H1 (cell line): ENCODE measurements at regions not wholly inside any gene's neighbourhood (a gene's known extent, or its start where the extent isn't known, plus 50 kb on each side); places are given as distances from the start of the nearest gene placed in this dataset.

Experiments
- CHD1 ChIP-seq: IDR thresholded peaks from 2 replicates; pipeline ENCODE4 v1.6.1; 2012; ENCODE audit warnings: low read depth, low read length, improper control_type of control experiment
- HDAC6 ChIP-seq: IDR thresholded peaks from one replicate; pipeline ENCODE4 v1.7.1; 2012; ENCODE audit warnings: low read depth, mild to moderate bottlenecking, inconsistent platforms, low read length, moderate library complexity
- MAFK ChIP-seq: IDR thresholded peaks from 2 replicates; pipeline ENCODE4 v1.6.1; 2012; ENCODE audit warnings: low read depth, mild to moderate bottlenecking, improper control_type of control experiment, low read length
- POLR2A ChIP-seq, 2 experiments: IDR thresholded peaks; 1 replicate in 1 of 2; 2 replicates in 1 of 2; pipeline ENCODE4 v1.6.1; 2011; ENCODE audit warnings: low read depth in 2 of 2, low read length in 2 of 2, mild to moderate bottlenecking in 2 of 2; ENCODE audit errors: control extremely low read depth in 1 of 2
- TBP ChIP-seq: IDR thresholded peaks from 2 replicates; pipeline ENCODE4 v1.6.1; 2011; ENCODE audit warnings: low read depth, low read length, improper control_type of control experiment
- TF ChIP-seq, protein P1 (sequence below): fragments of 300-600 bp; sonication (generic); IDR thresholded peaks from 2 replicates; pipeline ENCODE4 v1.7.1; 2012; ENCODE audit warnings: low read length, moderate library complexity, mild to moderate bottlenecking, inconsistent platforms; ENCODE audit not compliant: insufficient replicate concordance
- TF ChIP-seq, protein P2 (sequence below): IDR thresholded peaks from 2 replicates; pipeline ENCODE4 v1.6.1; 2012; ENCODE audit warnings: inconsistent platforms

DNA sequence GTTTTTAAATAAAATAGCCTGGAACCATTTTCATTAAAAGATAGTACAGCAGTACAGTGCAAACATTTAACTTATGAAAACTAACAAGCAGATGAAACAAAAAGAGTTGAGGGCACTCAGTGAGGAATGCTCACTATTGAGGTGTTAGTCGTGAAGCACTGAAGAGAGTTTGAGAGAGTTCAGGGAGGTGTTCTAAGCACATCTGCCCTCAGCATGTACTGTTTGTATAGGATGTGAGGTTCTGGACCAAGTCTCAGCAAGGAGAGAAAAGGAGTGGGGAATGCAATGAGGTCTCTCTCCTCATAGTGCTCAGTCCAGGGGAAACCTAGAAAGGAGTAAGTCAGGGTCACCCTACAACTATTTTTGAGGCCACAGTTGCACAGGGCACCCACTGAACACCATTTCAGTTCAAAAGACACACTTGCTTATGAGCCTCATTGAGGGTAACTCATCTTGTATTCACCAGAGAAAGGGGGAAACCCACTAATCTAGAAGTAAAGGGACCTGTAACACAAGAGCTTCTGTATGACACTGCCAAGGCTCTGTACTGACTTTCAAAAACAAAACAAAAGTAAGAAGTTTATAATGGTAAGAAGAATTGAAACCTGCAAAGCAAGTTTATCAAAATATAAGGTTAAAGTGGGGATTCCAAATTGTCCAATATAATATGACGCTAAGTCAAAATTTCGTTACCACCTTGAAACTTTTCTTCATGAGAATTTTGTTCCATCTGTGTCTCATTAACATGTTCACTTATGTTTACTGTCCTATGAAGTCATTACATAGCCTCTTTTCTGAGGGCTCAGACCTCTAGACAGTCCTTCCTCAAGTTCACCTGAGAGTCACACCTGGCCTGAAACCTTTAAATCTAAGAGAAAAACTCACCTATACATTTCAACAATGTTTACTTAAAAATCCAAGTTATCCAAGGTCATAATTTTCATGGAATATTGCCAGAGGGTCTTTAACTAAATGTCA is 275.3 kb downstream of the ETS1 start (continued):
- TF ChIP-seq, protein P1, sequence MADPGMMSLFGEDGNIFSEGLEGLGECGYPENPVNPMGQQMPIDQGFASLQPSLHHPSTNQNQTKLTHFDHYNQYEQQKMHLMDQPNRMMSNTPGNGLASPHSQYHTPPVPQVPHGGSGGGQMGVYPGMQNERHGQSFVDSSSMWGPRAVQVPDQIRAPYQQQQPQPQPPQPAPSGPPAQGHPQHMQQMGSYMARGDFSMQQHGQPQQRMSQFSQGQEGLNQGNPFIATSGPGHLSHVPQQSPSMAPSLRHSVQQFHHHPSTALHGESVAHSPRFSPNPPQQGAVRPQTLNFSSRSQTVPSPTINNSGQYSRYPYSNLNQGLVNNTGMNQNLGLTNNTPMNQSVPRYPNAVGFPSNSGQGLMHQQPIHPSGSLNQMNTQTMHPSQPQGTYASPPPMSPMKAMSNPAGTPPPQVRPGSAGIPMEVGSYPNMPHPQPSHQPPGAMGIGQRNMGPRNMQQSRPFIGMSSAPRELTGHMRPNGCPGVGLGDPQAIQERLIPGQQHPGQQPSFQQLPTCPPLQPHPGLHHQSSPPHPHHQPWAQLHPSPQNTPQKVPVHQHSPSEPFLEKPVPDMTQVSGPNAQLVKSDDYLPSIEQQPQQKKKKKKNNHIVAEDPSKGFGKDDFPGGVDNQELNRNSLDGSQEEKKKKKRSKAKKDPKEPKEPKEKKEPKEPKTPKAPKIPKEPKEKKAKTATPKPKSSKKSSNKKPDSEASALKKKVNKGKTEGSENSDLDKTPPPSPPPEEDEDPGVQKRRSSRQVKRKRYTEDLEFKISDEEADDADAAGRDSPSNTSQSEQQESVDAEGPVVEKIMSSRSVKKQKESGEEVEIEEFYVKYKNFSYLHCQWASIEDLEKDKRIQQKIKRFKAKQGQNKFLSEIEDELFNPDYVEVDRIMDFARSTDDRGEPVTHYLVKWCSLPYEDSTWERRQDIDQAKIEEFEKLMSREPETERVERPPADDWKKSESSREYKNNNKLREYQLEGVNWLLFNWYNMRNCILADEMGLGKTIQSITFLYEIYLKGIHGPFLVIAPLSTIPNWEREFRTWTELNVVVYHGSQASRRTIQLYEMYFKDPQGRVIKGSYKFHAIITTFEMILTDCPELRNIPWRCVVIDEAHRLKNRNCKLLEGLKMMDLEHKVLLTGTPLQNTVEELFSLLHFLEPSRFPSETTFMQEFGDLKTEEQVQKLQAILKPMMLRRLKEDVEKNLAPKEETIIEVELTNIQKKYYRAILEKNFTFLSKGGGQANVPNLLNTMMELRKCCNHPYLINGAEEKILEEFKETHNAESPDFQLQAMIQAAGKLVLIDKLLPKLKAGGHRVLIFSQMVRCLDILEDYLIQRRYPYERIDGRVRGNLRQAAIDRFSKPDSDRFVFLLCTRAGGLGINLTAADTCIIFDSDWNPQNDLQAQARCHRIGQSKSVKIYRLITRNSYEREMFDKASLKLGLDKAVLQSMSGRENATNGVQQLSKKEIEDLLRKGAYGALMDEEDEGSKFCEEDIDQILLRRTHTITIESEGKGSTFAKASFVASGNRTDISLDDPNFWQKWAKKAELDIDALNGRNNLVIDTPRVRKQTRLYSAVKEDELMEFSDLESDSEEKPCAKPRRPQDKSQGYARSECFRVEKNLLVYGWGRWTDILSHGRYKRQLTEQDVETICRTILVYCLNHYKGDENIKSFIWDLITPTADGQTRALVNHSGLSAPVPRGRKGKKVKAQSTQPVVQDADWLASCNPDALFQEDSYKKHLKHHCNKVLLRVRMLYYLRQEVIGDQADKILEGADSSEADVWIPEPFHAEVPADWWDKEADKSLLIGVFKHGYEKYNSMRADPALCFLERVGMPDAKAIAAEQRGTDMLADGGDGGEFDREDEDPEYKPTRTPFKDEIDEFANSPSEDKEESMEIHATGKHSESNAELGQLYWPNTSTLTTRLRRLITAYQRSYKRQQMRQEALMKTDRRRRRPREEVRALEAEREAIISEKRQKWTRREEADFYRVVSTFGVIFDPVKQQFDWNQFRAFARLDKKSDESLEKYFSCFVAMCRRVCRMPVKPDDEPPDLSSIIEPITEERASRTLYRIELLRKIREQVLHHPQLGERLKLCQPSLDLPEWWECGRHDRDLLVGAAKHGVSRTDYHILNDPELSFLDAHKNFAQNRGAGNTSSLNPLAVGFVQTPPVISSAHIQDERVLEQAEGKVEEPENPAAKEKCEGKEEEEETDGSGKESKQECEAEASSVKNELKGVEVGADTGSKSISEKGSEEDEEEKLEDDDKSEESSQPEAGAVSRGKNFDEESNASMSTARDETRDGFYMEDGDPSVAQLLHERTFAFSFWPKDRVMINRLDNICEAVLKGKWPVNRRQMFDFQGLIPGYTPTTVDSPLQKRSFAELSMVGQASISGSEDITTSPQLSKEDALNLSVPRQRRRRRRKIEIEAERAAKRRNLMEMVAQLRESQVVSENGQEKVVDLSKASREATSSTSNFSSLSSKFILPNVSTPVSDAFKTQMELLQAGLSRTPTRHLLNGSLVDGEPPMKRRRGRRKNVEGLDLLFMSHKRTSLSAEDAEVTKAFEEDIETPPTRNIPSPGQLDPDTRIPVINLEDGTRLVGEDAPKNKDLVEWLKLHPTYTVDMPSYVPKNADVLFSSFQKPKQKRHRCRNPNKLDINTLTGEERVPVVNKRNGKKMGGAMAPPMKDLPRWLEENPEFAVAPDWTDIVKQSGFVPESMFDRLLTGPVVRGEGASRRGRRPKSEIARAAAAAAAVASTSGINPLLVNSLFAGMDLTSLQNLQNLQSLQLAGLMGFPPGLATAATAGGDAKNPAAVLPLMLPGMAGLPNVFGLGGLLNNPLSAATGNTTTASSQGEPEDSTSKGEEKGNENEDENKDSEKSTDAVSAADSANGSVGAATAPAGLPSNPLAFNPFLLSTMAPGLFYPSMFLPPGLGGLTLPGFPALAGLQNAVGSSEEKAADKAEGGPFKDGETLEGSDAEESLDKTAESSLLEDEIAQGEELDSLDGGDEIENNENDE = no peak
- TF ChIP-seq, protein P2, sequence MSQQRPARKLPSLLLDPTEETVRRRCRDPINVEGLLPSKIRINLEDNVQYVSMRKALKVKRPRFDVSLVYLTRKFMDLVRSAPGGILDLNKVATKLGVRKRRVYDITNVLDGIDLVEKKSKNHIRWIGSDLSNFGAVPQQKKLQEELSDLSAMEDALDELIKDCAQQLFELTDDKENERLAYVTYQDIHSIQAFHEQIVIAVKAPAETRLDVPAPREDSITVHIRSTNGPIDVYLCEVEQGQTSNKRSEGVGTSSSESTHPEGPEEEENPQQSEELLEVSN = no peak
- TF ChIP-seq MAFK (no peak), CHD1 (no peak), TBP (no peak), HDAC6 (no peak), POLR2A (IDR thresholded peaks at IDR 0.05; ENCODE audit: control extremely low read depth in 1 of 2, low read depth in 2 of 2, low read length in 2 of 2) (no peak)
